IMR-90 (cell line): ENCODE measurements at regions not wholly inside any gene's neighbourhood (a gene's known extent, or its start where the extent isn't known, plus 50 kb on each side); places are given as distances from the start of the nearest gene placed in this dataset.

Experiments
- ATAC-seq: fragments of 200-7000 bp; cut with Tn5 transposase; 2 replicates; pipeline ENCODE4 v1.9.1; 2020; ENCODE audit warnings: low read depth, mild to moderate bottlenecking, moderate library complexity
- BruUV-seq: library from RNA; stranded (reverse); fragments of 400-500 nt; replicated peaks from 2 replicates; lab custom pipeline; 2021; lab: Mats Ljungman, UMichigan
- CTCF ChIA-PET: fragments of 300-600 bp; formaldehyde crosslinking; extraction: SDS; loops from one replicate; lab custom pipeline; 2021; ENCODE audit warnings: antibody characterized with exemption; lab: Yijun Ruan, JAX
- POLR2A ChIA-PET: fragments of 300-600 bp; sonication (Branson Sonifier 250); formaldehyde crosslinking; loops from one replicate; lab custom pipeline; 2022; ENCODE audit warnings: antibody characterized with exemption; ENCODE audit not compliant: unreplicated experiment; lab: Charles Lee
- DNase-seq: peaks from one replicate; pipeline ENCODE4 v3.0.0; 2013
- H2AFZ ChIP-seq: replicated peaks from 2 replicates; pipeline ENCODE3; 2013; ENCODE audit warnings: low read length, mild to moderate bottlenecking; ENCODE audit not compliant: poor library complexity
- H2AK5ac ChIP-seq: 2 replicates; pipeline ENCODE4 v1.6.1; 2013; ENCODE audit warnings: low read depth, low read length, inconsistent platforms
- H2AK9ac ChIP-seq: replicated peaks from 2 replicates; pipeline ENCODE3; 2013; ENCODE audit warnings: mild to moderate bottlenecking, low read depth, low read length, moderate library complexity; ENCODE audit not compliant: poor library complexity
- H2BK120ac ChIP-seq: 2 replicates; pipeline ENCODE4 v1.6.1; 2013; ENCODE audit warnings: low read depth, low read length, inconsistent platforms
- H2BK15ac ChIP-seq: 3 replicates; pipeline ENCODE4 v1.6.1; 2013; ENCODE audit warnings: low read depth, low read length, inconsistent platforms
- H2BK20ac ChIP-seq: 2 replicates; pipeline ENCODE4 v1.6.1; 2013; ENCODE audit warnings: low read depth, mild to moderate bottlenecking, inconsistent platforms, low read length, moderate library complexity
- H2BK5ac ChIP-seq: 2 replicates; pipeline ENCODE4 v1.6.1; 2013; ENCODE audit warnings: mild to moderate bottlenecking, low read depth, low read length, inconsistent platforms; ENCODE audit not compliant: poor library complexity, severe bottlenecking
- H3K14ac ChIP-seq: replicated peaks from 2 replicates; pipeline ENCODE4 v1.6.1; 2013; ENCODE audit warnings: low read depth, low read length, inconsistent platforms
- H3K18ac ChIP-seq: 2 replicates; pipeline ENCODE4 v1.6.1; 2013; ENCODE audit warnings: low read depth, low read length, control low read depth
- H3K23ac ChIP-seq: 2 replicates; pipeline ENCODE4 v1.6.1; 2013; ENCODE audit warnings: low read depth, low read length, inconsistent platforms
- H3K27ac ChIP-seq: 2 replicates; pipeline ENCODE4 v1.5.1; 2013; ENCODE audit warnings: mild to moderate bottlenecking, control low read depth, low read length; ENCODE audit not compliant: insufficient read depth
- H3K27me3 ChIP-seq: 2 replicates; pipeline ENCODE4 v1.6.1; 2013; ENCODE audit warnings: low read length; ENCODE audit not compliant: control insufficient read depth, insufficient read depth
- H3K36me3 ChIP-seq: 2 replicates; pipeline ENCODE4 v1.6.1; 2013; ENCODE audit warnings: low read length, mixed read lengths; ENCODE audit not compliant: control insufficient read depth, insufficient read depth
- H3K4ac ChIP-seq: 2 replicates; pipeline ENCODE4 v1.6.1; 2013; ENCODE audit warnings: low read depth, low read length, inconsistent platforms
- H3K4me1 ChIP-seq: 2 replicates; pipeline ENCODE4 v1.6.1; 2013; ENCODE audit warnings: low read length, mixed read lengths; ENCODE audit not compliant: control insufficient read depth, insufficient read depth
- H3K4me2 ChIP-seq: 2 replicates; pipeline ENCODE4 v1.6.1; 2013; ENCODE audit warnings: low read depth, mild to moderate bottlenecking, control low read depth, low read length, moderate library complexity
- H3K4me3 ChIP-seq: 2 replicates; pipeline ENCODE4 v1.5.1; 2013; ENCODE audit warnings: low read depth, mild to moderate bottlenecking, control low read depth, low read length, moderate library complexity; ENCODE audit not compliant: insufficient read depth
- H3K56ac ChIP-seq: 2 replicates; pipeline ENCODE4 v1.6.1; 2013; ENCODE audit warnings: low read length, inconsistent platforms; ENCODE audit not compliant: insufficient read depth; ENCODE audit errors: extremely low read depth
- H3K79me1 ChIP-seq, 2 experiments: 2 replicates each; pipeline ENCODE4 v1.6.1; 2013; ENCODE audit warnings: low read length in 2 of 2, inconsistent platforms in 1 of 2, low read depth in 1 of 2
- H3K9ac ChIP-seq: 2 replicates; pipeline ENCODE4 v1.6.1; 2013; ENCODE audit warnings: low read depth, low read length, control low read depth
- H3K9me1 ChIP-seq: 2 replicates; pipeline ENCODE4 v1.6.1; 2013; ENCODE audit warnings: low read length, inconsistent platforms; ENCODE audit not compliant: insufficient read depth
- H3K9me3 ChIP-seq: 2 replicates; pipeline ENCODE4 v1.6.1; 2013; ENCODE audit warnings: low read length; ENCODE audit not compliant: control insufficient read depth, insufficient read depth
- H4K20me1 ChIP-seq: 2 replicates; pipeline ENCODE4 v1.6.1; 2013; ENCODE audit warnings: low read length, inconsistent platforms; ENCODE audit not compliant: insufficient read depth
- H4K5ac ChIP-seq: 2 replicates; pipeline ENCODE4 v1.6.1; 2013; ENCODE audit warnings: mild to moderate bottlenecking, low read depth, low read length, control low read depth
- H4K8ac ChIP-seq, 2 experiments: 2 replicates each; pipeline ENCODE4 v1.6.1; 2013; ENCODE audit warnings: low read depth in 2 of 2, low read length in 2 of 2, control low read depth in 1 of 2, inconsistent platforms in 1 of 2
- H4K91ac ChIP-seq: 2 replicates; pipeline ENCODE4 v1.6.1; 2013; ENCODE audit warnings: low read depth, low read length, inconsistent platforms; ENCODE audit not compliant: insufficient read depth
- MXI1 ChIP-seq: IDR thresholded peaks from 2 replicates; pipeline ENCODE4 v1.6.1; 2012; ENCODE audit warnings: low read depth, mild to moderate bottlenecking, low read length, moderate library complexity, borderline replicate concordance
- WGBS, 2 experiments: methylation state at CpG; one replicate each; pipeline versions ENCODE4 v1.1.5 to v1.1.7; 2013; ENCODE audit warnings: missing lambda C conversion rate in 2 of 2; ENCODE audit not compliant: insufficient read length in 1 of 2; ENCODE audit errors: extremely low coverage in 2 of 2; 5-methylcytosine and 5-hydroxymethylcytosine counted together
- dilution Hi-C: fragments of 300-500 bp; cut with HindIII; formaldehyde crosslinking; loops from one replicate; pipeline ENCODE4 v1.14.3; 2018; ENCODE audit warnings: low sequenced_read_pairs; ENCODE audit not compliant: unreplicated experiment
- in situ Hi-C: fragments of 300-500 bp; cut with MboI; formaldehyde crosslinking; loops from 3 replicates; pipeline ENCODE4 v1.14.3; 2019; ENCODE audit warnings: low sequenced_read_pairs, inconsistent platforms, mixed read lengths
- intact Hi-C: fragments of 100-400 bp; cut with micrococcal nuclease; formaldehyde crosslinking; loops from 2 replicates; pipeline ENCODE4 v1.10.0; 2022

DNA sequence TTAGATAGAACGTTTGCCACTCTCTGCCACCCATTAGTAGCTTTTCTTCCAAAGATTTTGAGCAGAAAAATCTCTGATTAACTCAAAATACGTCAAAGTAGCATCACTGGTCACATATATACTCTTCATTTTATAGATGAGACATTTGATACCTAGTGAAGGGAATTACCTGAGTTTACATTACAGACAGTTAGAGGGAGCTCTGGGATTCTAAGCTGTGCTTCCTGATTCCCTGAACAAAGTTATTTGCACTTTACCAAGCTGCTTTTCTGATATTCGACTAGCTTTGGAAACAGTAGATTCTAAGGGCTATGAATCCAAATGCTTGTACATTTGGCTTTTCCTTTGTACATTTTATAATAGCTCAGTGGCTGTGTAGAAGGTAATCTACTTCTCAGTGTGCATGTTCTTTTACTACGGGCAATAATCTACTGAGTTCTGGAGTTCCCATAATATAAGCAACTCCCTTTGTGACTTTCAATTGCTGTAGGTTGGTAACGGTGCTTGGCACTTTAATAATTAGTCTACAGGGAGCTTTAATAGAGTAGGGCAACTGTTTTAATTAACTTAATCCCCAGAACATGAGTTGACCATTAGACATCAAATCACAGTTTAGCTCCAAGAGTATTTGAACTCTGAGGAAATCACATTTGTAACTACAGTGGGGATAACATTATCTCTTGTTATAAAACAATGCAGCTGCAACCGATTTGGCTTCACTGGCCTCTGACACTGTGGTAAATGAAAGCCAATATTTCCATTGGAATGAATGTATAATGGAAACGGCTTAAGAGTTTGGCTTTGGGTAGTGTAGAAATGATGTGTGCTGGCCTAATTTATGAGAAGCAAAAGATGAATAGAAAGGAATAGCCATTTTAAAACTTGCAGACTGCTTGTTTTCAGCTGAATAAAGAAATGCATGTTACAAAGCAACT lies 1602.4 kb downstream of the STIM2 start:
- Histone ChIP-seq H2BK120ac (no peak overlapping the region), H3K36me3 (no peaks in the 10 kb centered on the region), H3K14ac (no peak overlapping the region), H3K23ac (no peak overlapping the region), H4K5ac (no peak overlapping the region), H3K4ac (no peak overlapping the region), H4K8ac (no peak overlapping the region), H3K56ac (no peak overlapping the region), H3K4me2 (no peak overlapping the region; the same call in 1 of the 2 replicates), H2BK5ac (no peak overlapping the region), H4K20me1 (no peaks in the 10 kb centered on the region), H3K79me1 (no peaks in the 10 kb centered on the region), H2AK9ac (no peak overlapping the region), H3K27me3 (no peaks in the 10 kb centered on the region), H4K91ac (no peak overlapping the region), H3K18ac (peak overlapping the region; percentile 31; the same call in 1 of the 2 replicates), H3K9me3 (no peaks in the 10 kb centered on the region), H2AK5ac (no peak overlapping the region), H3K9ac (no peak overlapping the region), H2BK20ac (no peak overlapping the region), H3K27ac (no peak overlapping the region), H2BK15ac (no peak overlapping the region), H2AFZ (no peak overlapping the region), H3K4me3 (no peak overlapping the region), H3K9me1 (no peaks in the 10 kb centered on the region), H3K4me1 (no peaks in the 10 kb centered on the region)
- DNase-seq (peak; percentile 9), ATAC-seq (peak; percentile 29; the same call in 1 of the 2 replicates)
- WGBS, 2 experiments: 8% methylated on average over 2 of the region's 7 CpGs; no CpG with 5 or more reads in 1 of the 2 experiments
- dilution Hi-C loops: no loop called here
- CTCF ChIA-PET: interaction anchor here (0.8 kb wide), 1 partner anchor 10 kb away, joined by 3 read pairs; no protein-coding TSS in a partner anchor
- TF ChIP-seq MXI1: no peak
- POLR2A ChIA-PET: no interaction called here
- intact Hi-C loops: no loop called here
- in situ Hi-C loops: no loop called here
- BruUV-seq: no TSS peak
